ENCODE measurements at regions not wholly inside any gene's neighbourhood (a gene's known extent, or its start where the extent isn't known, plus 50 kb on each side); places are given as distances from the start of the nearest gene placed in this dataset.

DNA sequence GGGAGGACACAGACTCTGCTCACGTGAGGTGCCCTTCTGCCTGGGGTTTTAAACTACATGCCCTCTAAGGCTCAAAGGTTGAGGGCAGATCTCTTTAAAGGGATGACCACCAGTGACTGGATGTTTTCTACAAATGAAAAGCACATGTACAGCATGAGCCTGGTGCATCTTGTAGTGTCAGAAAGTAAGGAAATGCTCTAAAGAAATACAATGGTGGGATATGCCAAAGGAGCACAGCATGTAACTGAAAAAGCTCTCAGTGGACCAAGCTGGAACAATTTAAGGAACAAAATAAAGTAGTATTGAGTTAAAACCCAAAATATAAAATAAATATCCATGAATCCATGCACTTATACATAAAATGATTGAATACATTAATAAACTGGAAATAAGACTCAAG, 78.3 kb upstream of the SEMA6D start:
- no peak for DNase-seq (ENCODE audit: low spot score)

DNA sequence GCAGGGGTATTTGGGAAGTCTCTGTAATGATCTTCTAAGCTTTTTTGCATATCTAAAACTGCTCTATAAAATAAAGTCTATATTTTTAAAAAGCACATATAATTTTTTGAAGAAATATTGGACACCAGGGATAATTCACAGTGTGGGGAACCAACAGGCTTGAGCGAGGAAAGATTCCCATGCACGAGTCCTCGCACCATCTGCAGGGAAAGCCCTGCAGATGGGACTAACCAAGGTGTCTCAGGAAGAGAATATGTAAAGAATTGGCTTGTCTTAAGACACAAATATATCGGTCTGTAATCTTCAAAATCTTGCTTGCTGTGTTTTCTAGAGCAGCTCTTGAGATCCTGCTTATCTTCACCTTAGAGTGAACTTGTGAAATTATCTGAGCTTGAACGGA, 77.2 kb upstream of the SEMA6D start:
- no peak for DNase-seq (ENCODE audit: low spot score)

DNA sequence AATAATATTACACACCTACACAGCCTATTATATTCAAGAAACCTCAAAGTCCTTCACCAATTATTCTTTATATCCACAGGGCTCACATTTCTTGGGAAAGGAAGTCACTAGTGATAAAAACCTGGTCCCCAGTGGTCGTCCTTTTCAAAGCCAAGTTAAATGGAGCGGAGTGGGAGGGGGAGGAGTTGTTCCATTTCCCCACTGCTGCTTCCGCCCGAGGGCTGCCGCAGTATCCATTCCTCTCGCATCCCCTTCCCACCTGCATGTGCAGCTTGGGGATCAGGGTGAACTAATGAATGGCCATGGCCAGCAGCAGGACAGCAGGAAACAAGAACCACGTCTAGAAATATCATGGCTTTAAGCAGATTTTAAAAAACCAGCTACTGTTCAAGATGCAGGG, 76.4 kb upstream of the SEMA6D start:
- DNase-seq (ENCODE audit: low spot score): no peak

DNA sequence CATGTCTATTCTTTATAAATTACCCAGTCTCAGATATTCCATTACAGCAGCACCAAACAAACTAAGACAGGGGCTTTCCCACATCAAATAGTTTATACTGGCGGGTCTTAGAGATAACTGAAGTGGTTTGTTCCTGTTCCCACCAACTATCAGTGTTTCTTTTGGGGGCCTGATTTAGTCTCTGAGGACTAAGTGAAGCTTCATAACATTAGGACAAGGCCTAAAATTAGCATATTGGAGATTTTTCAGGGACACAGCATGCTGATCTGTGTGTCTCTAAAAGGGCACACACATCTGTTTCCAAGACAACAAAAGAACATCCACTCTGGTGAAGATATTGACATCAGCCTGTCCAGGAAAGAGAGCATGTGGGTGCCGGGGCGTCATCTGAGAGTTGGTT, 72.6 kb upstream of the SEMA6D start:
- no peak for DNase-seq (ENCODE audit: low spot score)

DNA sequence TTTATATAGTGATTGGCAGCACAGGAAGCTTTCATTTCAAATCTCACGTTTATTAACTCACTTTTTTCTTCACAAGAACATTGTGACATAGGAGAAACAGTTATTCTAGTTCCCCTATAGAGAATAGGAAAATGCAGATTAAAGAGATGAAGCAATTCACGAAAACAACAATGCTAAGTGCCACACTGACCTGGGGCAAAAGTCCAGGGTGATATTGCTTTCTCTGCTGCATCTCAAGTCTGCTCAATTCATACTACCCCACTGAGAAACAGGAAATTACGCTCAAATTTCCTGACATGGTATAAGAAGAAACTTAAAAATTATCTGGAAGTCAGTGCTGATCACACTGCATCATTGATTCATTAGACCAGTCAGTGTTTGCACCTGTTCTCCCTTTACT, 66.7 kb upstream of the SEMA6D start:
- no peak for DNase-seq (ENCODE audit: low spot score)

DNA sequence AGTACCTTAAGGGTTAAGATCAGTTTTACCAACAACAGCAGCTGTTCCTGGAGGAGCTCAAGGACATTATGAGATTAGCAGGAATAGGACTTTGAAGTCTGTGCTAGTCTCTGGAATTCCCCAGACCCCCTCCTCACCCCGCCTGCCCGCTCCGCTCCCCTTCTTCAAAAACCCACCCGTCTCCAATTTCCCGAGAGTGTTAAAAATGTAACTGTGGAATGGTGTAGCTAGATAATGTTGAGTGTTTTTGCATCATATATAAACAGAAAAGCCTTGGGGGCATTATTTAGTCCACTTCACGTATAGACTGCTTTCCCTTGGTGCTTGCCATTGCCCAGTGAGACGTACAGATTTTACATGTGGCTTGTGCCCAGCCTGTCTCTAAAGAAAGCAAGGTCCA, 65.0 kb upstream of the SEMA6D start:
- DNase-seq (ENCODE audit: low spot score): no peak

DNA sequence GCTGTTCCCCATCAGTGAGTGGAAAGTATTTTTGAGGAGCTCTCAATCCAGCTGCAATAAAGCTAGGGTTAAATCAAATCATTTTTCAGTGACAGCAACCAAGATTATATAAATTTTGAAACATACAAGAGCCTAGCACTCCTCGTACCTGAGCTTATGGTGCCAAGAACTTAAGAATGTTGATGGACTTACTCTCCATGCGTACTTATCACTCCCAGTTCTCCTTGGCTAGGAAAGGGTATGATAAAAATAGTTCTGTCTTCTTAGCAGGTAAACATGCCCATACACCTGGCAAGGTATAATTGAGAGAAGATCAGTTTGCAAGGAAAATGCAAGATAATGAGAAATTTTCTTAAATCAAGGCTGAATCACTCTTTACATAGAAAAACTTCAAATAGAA, 64.5 kb upstream of the SEMA6D start:
- no peak for DNase-seq (ENCODE audit: low spot score)

DNA sequence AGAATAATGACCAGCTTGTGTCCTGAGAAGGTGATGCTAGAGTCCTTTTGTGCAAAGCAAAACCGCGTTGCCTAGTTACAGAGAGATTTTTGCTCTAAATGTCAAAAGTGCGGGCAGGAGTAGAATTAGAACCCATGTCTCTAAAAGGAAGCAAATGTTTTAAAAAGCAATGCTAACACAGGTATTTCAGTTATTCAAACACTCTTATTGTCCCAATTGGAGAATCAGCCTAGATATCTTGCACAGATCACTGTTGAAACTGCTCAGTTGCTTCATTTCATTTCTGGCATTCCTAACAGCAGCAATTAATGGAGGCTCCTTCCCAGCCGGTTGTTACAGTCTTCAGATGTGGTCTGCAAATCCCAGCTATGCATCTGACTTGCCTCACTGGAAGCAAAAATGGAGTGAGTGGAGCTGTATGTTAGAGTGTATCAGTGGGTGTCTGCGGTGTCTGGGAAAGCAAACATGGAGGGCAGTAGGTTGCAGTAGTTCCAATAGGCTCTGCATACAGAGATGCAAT, 55.6 kb upstream of the SEMA6D start:
- DNase-seq (ENCODE audit: low spot score): no peak

DNA sequence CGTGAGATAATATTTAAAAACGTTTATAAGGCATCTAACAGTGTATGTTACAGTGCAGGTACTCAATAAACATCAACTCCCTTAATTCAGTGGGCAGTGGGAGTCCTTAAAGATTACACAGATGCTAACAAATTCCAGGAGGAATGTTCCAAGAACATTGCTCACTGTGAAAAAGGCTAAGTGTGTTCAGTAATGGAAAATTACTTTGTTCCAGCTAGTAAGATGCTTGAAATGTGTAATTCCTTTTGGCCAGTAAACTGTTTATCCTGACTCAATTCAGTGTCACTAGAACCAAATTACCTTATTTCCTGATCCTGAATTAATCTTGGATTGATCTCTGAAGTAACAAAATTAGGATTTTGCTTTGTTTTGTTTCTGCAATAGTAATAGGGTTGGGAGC, 54.2 kb upstream of the SEMA6D start:
- DNase-seq (ENCODE audit: low spot score): no peak

Data from kidney capillary endothelial cell (primary cell).